WTC11 (cell line): ENCODE measurements at regions not wholly inside any gene's neighbourhood (a gene's known extent, or its start where the extent isn't known, plus 50 kb on each side); places are given as distances from the start of the nearest gene placed in this dataset.
"Not testable (repeated sequence)": the region's sequence is repeated elsewhere in the genome, so short reads cannot be mapped to it uniquely, and the experiment has no call there.

Experiments used
- ATAC-seq: fragments of 200-7000 bp; cut with Tn5 transposase; 2 replicates; pipeline ENCODE4 v1.10.0; 2021; ENCODE audit warnings: mild to moderate bottlenecking, moderate library complexity
- CTCF ChIA-PET: fragments of 300-600 bp; sonication (Branson Sonifier 250); formaldehyde crosslinking; loops from one replicate; lab custom pipeline; 2021; ENCODE audit warnings: antibody characterized with exemption; lab: Charles Lee
- POLR2A ChIA-PET: fragments of 350-600 bp; sonication (Branson Sonifier 250); formaldehyde crosslinking; loops from one replicate; lab custom pipeline; 2021; ENCODE audit warnings: antibody characterized with exemption; lab: Charles Lee
- DNase-seq: peaks from one replicate; pipeline ENCODE4 v3.0.0; 2021; ENCODE audit warnings: low spot score
- H3K27ac Mint-ChIP-seq: 2 replicates; pipeline ENCODE4 v1.8.0; 2021; ENCODE audit warnings: mixed read lengths
- H3K27me3 Mint-ChIP-seq: 2 replicates; pipeline ENCODE4 v1.8.0; 2021; ENCODE audit warnings: low read depth, mild to moderate bottlenecking, moderate library complexity, mixed read lengths
- H3K36me3 Mint-ChIP-seq: 2 replicates; pipeline ENCODE4 v1.8.0; 2021; ENCODE audit warnings: mixed read lengths
- H3K4me1 Mint-ChIP-seq: 2 replicates; pipeline ENCODE4 v1.8.0; 2022; ENCODE audit warnings: mixed read lengths
- H3K4me3 Mint-ChIP-seq: 2 replicates; pipeline ENCODE4 v1.8.0; 2021; ENCODE audit warnings: mild to moderate bottlenecking, moderate library complexity, mixed read lengths
- H3K9me3 Mint-ChIP-seq: 2 replicates; pipeline ENCODE4 v1.8.0; 2021; ENCODE audit warnings: mixed read lengths
- ATF1 ChIP-seq: sonication (generic); formaldehyde crosslinking; IDR thresholded peaks from 2 replicates; pipeline ENCODE4 v1.8.1; 2023; ENCODE audit warnings: mild to moderate bottlenecking, moderate library complexity, missing genetic modification reagents
- EMX1 ChIP-seq: fragments of 250-450 bp; sonication (Bioruptor Pico); IDR thresholded peaks from 2 replicates; pipeline ENCODE4 v1.8.0; 2021; ENCODE audit warnings: mild to moderate bottlenecking
- FOXJ3 ChIP-seq: sonication (generic); formaldehyde crosslinking; IDR thresholded peaks from 2 replicates; pipeline ENCODE4 v1.9.0; 2021; ENCODE audit warnings: missing genetic modification reagents, mild to moderate bottlenecking, borderline replicate concordance
- GRHL2 ChIP-seq: fragments of 250-450 bp; sonication (Bioruptor Pico); IDR thresholded peaks from 2 replicates; pipeline ENCODE4 v1.8.0; 2022; ENCODE audit warnings: mild to moderate bottlenecking, moderate library complexity; ENCODE audit not compliant: insufficient replicate concordance, severe bottlenecking
- SMAD4 ChIP-seq: sonication (generic); formaldehyde crosslinking; IDR thresholded peaks from 2 replicates; pipeline ENCODE4 v1.8.0; 2022; ENCODE audit warnings: mild to moderate bottlenecking, missing genetic modification reagents
- TP53 ChIP-seq: sonication (generic); formaldehyde crosslinking; IDR thresholded peaks from 2 replicates; pipeline ENCODE4 v1.8.1; 2023; ENCODE audit warnings: mild to moderate bottlenecking, missing genetic modification reagents
- USF1 ChIP-seq: sonication (generic); formaldehyde crosslinking; IDR thresholded peaks from 2 replicates; pipeline ENCODE4 v1.8.0; 2022; ENCODE audit warnings: mild to moderate bottlenecking, missing genetic modification reagents
- ZBTB43 ChIP-seq: sonication (generic); formaldehyde crosslinking; IDR thresholded peaks from 2 replicates; pipeline ENCODE4 v1.8.1; 2023; ENCODE audit warnings: mild to moderate bottlenecking, missing genetic modification reagents
- ZNF121 ChIP-seq: sonication (generic); formaldehyde crosslinking; IDR thresholded peaks from 2 replicates; pipeline ENCODE4 v1.8.0; 2023; ENCODE audit warnings: missing genetic modification reagents
- ZNF512 ChIP-seq: sonication (generic); formaldehyde crosslinking; IDR thresholded peaks from 2 replicates; pipeline ENCODE4 v1.8.1; 2022; ENCODE audit warnings: missing genetic modification reagents, borderline replicate concordance
- ZNF532 ChIP-seq: fragments of 250-450 bp; sonication (Bioruptor Pico); IDR thresholded peaks from 2 replicates; pipeline ENCODE4 v1.9.0; 2021; ENCODE audit warnings: mild to moderate bottlenecking, borderline replicate concordance
- TF ChIP-seq, protein P1 (sequence below): sonication (generic); formaldehyde crosslinking; IDR thresholded peaks from 2 replicates; pipeline ENCODE4 v1.8.1; 2023; ENCODE audit warnings: mild to moderate bottlenecking, missing genetic modification reagents
- TF ChIP-seq, protein P2 (sequence below): sonication (generic); formaldehyde crosslinking; IDR thresholded peaks from 2 replicates; pipeline ENCODE4 v1.8.1; 2022; ENCODE audit warnings: low read depth, missing genetic modification reagents, borderline replicate concordance

DNA sequence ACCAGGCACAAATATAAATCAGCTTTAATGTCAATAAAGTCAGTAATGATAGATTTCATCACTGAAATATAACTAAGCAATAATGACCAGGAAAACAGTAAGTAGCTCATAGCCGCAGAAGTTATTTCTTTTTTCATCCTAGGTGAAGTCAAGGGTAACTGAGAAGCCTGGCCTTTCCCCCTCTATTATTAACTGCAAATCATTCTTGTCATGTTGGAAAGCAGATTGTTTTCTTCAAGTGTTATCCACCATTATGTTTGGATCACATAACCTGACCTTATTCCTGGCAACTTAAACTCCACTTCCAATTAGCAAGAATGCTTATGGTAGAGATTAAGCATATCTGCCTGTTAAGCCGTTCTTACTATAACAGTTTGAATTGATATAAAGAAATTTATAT lies 603.4 kb upstream of the FOXG1 start (continued):
- TF ChIP-seq ZBTB43 (CRISPR knock-in tag) (no peak), GRHL2 (CRISPR knock-in tag) (no peak)

- no peak overlapping the region for H3K27ac Mint-ChIP-seq
- peaks cover 15% of the 10 kb centered on the region for H3K36me3 Mint-ChIP-seq
- no peaks in the 10 kb centered on the region for H3K4me1 Mint-ChIP-seq
- POLR2A ChIA-PET = no interaction called here
- no peak for DNase-seq
- no peak for ATAC-seq
- TF ChIP-seq, protein P1, sequence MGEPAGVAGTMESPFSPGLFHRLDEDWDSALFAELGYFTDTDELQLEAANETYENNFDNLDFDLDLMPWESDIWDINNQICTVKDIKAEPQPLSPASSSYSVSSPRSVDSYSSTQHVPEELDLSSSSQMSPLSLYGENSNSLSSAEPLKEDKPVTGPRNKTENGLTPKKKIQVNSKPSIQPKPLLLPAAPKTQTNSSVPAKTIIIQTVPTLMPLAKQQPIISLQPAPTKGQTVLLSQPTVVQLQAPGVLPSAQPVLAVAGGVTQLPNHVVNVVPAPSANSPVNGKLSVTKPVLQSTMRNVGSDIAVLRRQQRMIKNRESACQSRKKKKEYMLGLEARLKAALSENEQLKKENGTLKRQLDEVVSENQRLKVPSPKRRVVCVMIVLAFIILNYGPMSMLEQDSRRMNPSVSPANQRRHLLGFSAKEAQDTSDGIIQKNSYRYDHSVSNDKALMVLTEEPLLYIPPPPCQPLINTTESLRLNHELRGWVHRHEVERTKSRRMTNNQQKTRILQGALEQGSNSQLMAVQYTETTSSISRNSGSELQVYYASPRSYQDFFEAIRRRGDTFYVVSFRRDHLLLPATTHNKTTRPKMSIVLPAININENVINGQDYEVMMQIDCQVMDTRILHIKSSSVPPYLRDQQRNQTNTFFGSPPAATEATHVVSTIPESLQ (CRISPR knock-in tag) = no peak
- TF ChIP-seq USF1 (CRISPR knock-in tag) = no peak
- no peak for TF ChIP-seq SMAD4 (CRISPR knock-in tag)
- TF ChIP-seq ZNF532 (CRISPR knock-in tag) = no peak
- no peak for TF ChIP-seq ATF1 (CRISPR knock-in tag)
- TF ChIP-seq FOXJ3 (CRISPR knock-in tag) = no peak
- no peak for TF ChIP-seq TP53 (CRISPR knock-in tag)
- TF ChIP-seq ZNF512 (CRISPR knock-in tag) = no peak
- TF ChIP-seq ZNF121 (CRISPR knock-in tag) = no peak
- TF ChIP-seq EMX1 (CRISPR knock-in tag) = no peak
- TF ChIP-seq, protein P2, sequence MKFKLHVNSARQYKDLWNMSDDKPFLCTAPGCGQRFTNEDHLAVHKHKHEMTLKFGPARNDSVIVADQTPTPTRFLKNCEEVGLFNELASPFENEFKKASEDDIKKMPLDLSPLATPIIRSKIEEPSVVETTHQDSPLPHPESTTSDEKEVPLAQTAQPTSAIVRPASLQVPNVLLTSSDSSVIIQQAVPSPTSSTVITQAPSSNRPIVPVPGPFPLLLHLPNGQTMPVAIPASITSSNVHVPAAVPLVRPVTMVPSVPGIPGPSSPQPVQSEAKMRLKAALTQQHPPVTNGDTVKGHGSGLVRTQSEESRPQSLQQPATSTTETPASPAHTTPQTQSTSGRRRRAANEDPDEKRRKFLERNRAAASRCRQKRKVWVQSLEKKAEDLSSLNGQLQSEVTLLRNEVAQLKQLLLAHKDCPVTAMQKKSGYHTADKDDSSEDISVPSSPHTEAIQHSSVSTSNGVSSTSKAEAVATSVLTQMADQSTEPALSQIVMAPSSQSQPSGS (CRISPR knock-in tag) = no peak
- no peak overlapping the region for H3K4me3 Mint-ChIP-seq
- peaks cover 22% of the 10 kb centered on the region for H3K9me3 Mint-ChIP-seq
- CTCF ChIA-PET = no interaction called here
- H3K27me3 Mint-ChIP-seq = no peaks in the 10 kb centered on the region
Observed at GRCh38 chr14:28163897-28164296, 602.7 kb upstream of the FOXG1 start.

DNA sequence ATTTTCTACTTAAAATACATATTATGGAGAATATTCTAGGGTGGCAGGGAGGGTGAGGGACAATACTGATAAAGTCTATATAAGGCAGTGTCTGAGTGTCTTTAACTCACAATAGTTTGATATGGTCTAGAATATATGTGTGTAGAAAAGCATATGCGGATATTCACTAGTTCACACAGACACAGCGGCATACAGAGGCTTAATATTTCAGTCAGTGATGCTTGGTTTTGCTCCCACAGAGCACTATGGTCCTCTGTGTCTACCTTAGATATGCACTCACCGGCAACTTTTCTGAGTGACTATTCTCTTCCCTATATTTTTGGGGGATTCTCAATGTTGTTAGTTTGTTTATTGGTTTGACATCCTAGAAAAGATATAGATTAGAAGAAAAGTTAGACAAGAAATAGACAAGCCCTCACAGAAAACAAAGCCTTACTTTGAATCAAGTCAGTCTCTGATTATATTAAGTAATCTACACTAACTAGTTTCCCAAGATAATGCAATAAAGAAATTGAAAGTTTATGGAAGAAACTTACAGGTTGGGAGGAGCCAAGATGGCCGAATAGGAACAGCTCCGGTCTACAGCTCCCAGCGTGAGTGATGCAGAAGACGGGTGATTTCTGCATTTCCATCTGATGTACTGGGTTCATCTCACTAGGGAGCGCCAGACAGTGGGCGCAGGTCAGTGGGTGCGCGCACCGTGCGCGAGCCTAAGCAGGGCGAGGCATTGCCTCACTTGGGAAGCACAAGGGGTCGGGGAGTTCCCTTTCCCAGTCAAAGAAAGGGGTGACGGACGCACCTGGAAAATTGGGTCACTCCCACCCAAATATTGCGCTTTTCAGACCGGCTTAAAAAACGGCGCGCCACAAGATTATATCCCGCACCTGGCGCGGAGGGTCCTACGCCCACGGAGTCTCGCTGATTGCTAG lies 578.4 kb upstream of the FOXG1 start:
- H3K9me3 Mint-ChIP-seq = peaks cover 30% of the 10 kb centered on the region
- CTCF ChIA-PET, ATAC-seq, H3K27me3 Mint-ChIP-seq, DNase-seq, H3K4me1 Mint-ChIP-seq, POLR2A ChIA-PET: not testable (repeated sequence)
- peaks cover 22% of the 10 kb centered on the region for H3K36me3 Mint-ChIP-seq
- H3K4me3 Mint-ChIP-seq = peak overlapping the region; percentile 92
- H3K27ac Mint-ChIP-seq = peak overlapping the region; percentile 94
